Upper lobe of left lung (tissue), 6 donors: ENCODE measurements at regions not wholly inside any gene's neighbourhood (a gene's known extent, or its start where the extent isn't known, plus 50 kb on each side); places are given as distances from the start of the nearest gene placed in this dataset.

Experiments
- ATAC-seq, 2 donors: fragments of 200-7000 bp; cut with Tn5 transposase; one replicate each; pipeline ENCODE4 v1.9.1; 2022; ENCODE audit warnings: mild to moderate bottlenecking in 2 of 2, moderate library complexity in 2 of 2; ENCODE audit not compliant: low FRiP score in 2 of 2
- DNase-seq, 2 donors: peaks; one replicate each; pipeline ENCODE4 v3.0.0-alpha.2; 2019 to 2020
- H3K27ac ChIP-seq, 4 donors: fragments of 200-600 bp; sonication (generic); one replicate each; pipeline ENCODE4 v1.5.1; 2016 to 2019
- H3K27me3 ChIP-seq, 4 donors: fragments of 200-600 bp; sonication (generic); one replicate each; pipeline ENCODE4 v1.5.1; 2017 to 2019
- H3K36me3 ChIP-seq, 4 donors: fragments of 200-600 bp; sonication (generic); one replicate each; pipeline ENCODE4 v1.5.1; 2016 to 2019
- H3K4me1 ChIP-seq, 4 donors: fragments of 200-600 bp; sonication (generic); one replicate each; pipeline ENCODE4 v1.5.1; 2018 to 2019
- H3K4me3 ChIP-seq, 4 donors: fragments of 200-600 bp; sonication (generic); one replicate each; pipeline ENCODE4 v1.5.1; 2017 to 2019; ENCODE audit warnings: mild to moderate bottlenecking in 2 of 4, moderate library complexity in 1 of 4
- H3K9me3 ChIP-seq, 4 donors: fragments of 200-600 bp; sonication (generic); one replicate each; pipeline ENCODE4 v1.5.1; 2018 to 2019
- CTCF ChIP-seq, 6 experiments: fragments of 450-650 bp in 4 of 6; fragments of 200-600 bp in 2 of 6; sonication (generic) in 2 of 6; IDR thresholded peaks; one replicate each; pipeline ENCODE4 v1.5.1; 2016 to 2019; ENCODE audit warnings: antibody characterized with exemption in 6 of 6
- EP300 ChIP-seq, 4 donors: sonication (generic); formaldehyde crosslinking; IDR thresholded peaks; one replicate each; pipeline ENCODE4 v1.5.1; 2017; ENCODE audit warnings: antibody characterized with exemption in 4 of 4, control low read depth in 2 of 4
- POLR2A ChIP-seq, 4 donors: fragments of 450-650 bp; IDR thresholded peaks; one replicate each; pipeline ENCODE4 v1.5.1; 2016 to 2017; ENCODE audit warnings: antibody characterized with exemption in 4 of 4, mild to moderate bottlenecking in 2 of 4
- POLR2AphosphoS5 ChIP-seq, 2 donors: sonication (generic); formaldehyde crosslinking; IDR thresholded peaks; one replicate each; pipeline ENCODE4 v1.5.1; 2017; ENCODE audit warnings: antibody characterized with exemption in 2 of 2
- WGBS, 2 donors: methylation state at CpG; one replicate each; pipeline ENCODE4 v1.1.5; 2017 to 2018; 5-methylcytosine and 5-hydroxymethylcytosine counted together
- donor health status: DM: no; HTN: no; CAD: no; lungs with moderate emphysema.
- donor health status: DM: no; HTN: yes; CAD: no; lungs with severe emphysema.

- ATAC-seq: no peak
- Histone ChIP-seq H3K36me3 (no peaks in the 10 kb centered on the region), H3K4me3 (no peak overlapping the region), H3K4me1 (no peaks in the 10 kb centered on the region), H3K27me3 (no peaks in the 10 kb centered on the region), H3K27ac (no peak overlapping the region), H3K9me3 (no peaks in the 10 kb centered on the region)
- no peak for TF ChIP-seq POLR2AphosphoS5 (IDR thresholded peaks at IDR 0.05)
- no peak for TF ChIP-seq EP300 (IDR thresholded peaks at IDR 0.05)
- TF ChIP-seq POLR2A (IDR thresholded peaks at IDR 0.05): no peak
- TF ChIP-seq CTCF (IDR thresholded peaks at IDR 0.05): no peak
- WGBS, 2 donors: 75 to 81% methylated on average over 6 of the region's 6 CpGs
- DNase-seq: no peak
Observed at GRCh38 chr4:17272154-17272553, 239.7 kb downstream of the QDPR start.

GRCh38 chr4:17265653-17266052 is 246.2 kb downstream of the QDPR start:
- Histone ChIP-seq H3K36me3 (no peaks in the 10 kb centered on the region), H3K27me3 (no peaks in the 10 kb centered on the region), H3K4me3 (no peak overlapping the region), H3K4me1 (no peaks in the 10 kb centered on the region), H3K27ac (no peak overlapping the region), H3K9me3 (no peaks in the 10 kb centered on the region)
- no peak for ATAC-seq
- WGBS, 2 donors: 84 to 88% methylated on average over 4 of the region's 4 CpGs
- DNase-seq: no peak
- no peak for TF ChIP-seq POLR2A (IDR thresholded peaks at IDR 0.05)
- TF ChIP-seq CTCF (IDR thresholded peaks at IDR 0.05): no peak
- TF ChIP-seq POLR2AphosphoS5 (IDR thresholded peaks at IDR 0.05): no peak
- no peak for TF ChIP-seq EP300 (IDR thresholded peaks at IDR 0.05)

GRCh38 chr4:17265139-17265538 is 246.8 kb downstream of the QDPR start:
- H3K4me3 ChIP-seq: no peak overlapping the region
- no peaks in the 10 kb centered on the region for H3K27me3 ChIP-seq
- ATAC-seq: no peak
- no peak for DNase-seq
- no peaks in the 10 kb centered on the region for H3K4me1 ChIP-seq
- TF ChIP-seq POLR2AphosphoS5 (IDR thresholded peaks at IDR 0.05) (no peak), CTCF (IDR thresholded peaks at IDR 0.05) (no peak), POLR2A (IDR thresholded peaks at IDR 0.05) (no peak), EP300 (IDR thresholded peaks at IDR 0.05) (no peak)
- H3K36me3 ChIP-seq: no peaks in the 10 kb centered on the region
- no peaks in the 10 kb centered on the region for H3K9me3 ChIP-seq
- WGBS, 2 donors: 73 to 84% methylated on average over 2 of the region's 2 CpGs
- H3K27ac ChIP-seq: no peak overlapping the region

GRCh38 chr4:17260166-17260907 is 251.6 kb downstream of the QDPR start:
- ATAC-seq (no peak), DNase-seq (no peak)
- H3K36me3 ChIP-seq: no peaks in the 10 kb centered on the region
- H3K9me3 ChIP-seq: no peaks in the 10 kb centered on the region
- 83 to 92% methylated on average over 4 of the region's 4 CpGs for WGBS, 2 donors
- TF ChIP-seq POLR2AphosphoS5 (IDR thresholded peaks at IDR 0.05) (no peak), EP300 (IDR thresholded peaks at IDR 0.05) (no peak), CTCF (IDR thresholded peaks at IDR 0.05) (no peak), POLR2A (IDR thresholded peaks at IDR 0.05) (no peak)
- no peak overlapping the region for H3K27ac ChIP-seq
- H3K4me3 ChIP-seq: no peak overlapping the region
- H3K4me1 ChIP-seq: no peaks in the 10 kb centered on the region
- H3K27me3 ChIP-seq: no peaks in the 10 kb centered on the region

GRCh38 chr4:17258106-17258505 is 253.8 kb downstream of the QDPR start:
- H3K36me3 ChIP-seq: no peaks in the 10 kb centered on the region
- H3K27ac ChIP-seq: no peak overlapping the region
- no peak for TF ChIP-seq POLR2A (IDR thresholded peaks at IDR 0.05)
- TF ChIP-seq EP300 (IDR thresholded peaks at IDR 0.05): no peak
- TF ChIP-seq CTCF (IDR thresholded peaks at IDR 0.05): no peak
- no peak for TF ChIP-seq POLR2AphosphoS5 (IDR thresholded peaks at IDR 0.05)
- ATAC-seq (no peak), DNase-seq (no peak)
- H3K4me1 ChIP-seq: no peaks in the 10 kb centered on the region
- no peaks in the 10 kb centered on the region for H3K27me3 ChIP-seq
- no peak overlapping the region for H3K4me3 ChIP-seq
- 93 to 98% methylated on average over 2 of the region's 2 CpGs for WGBS, 2 donors
- no peaks in the 10 kb centered on the region for H3K9me3 ChIP-seq
